ENCODE measurements at regions not wholly inside any gene's neighbourhood (a gene's known extent, or its start where the extent isn't known, plus 50 kb on each side); places are given as distances from the start of the nearest gene placed in this dataset.

- DNase-seq (ENCODE audit: extremely low spot score), result no peak
- ChIA-PET POLR2A (no interaction called here), CTCF (no interaction called here)
- TF ChIP-seq PKNOX1 (IDR thresholded peaks at IDR 0.05), result no peak
- TF ChIP-seq CTBP1 (IDR thresholded peaks at IDR 0.05; ENCODE audit: borderline replicate concordance), result no peak
- no peak for TF ChIP-seq SUZ12 (IDR thresholded peaks at IDR 0.05)
- TF ChIP-seq TARDBP (IDR thresholded peaks at IDR 0.05), result no peak
- no peak for TF ChIP-seq L3MBTL2 (conservative IDR thresholded peaks at IDR 0.05)
- no peak for TF ChIP-seq FOXK2 (IDR thresholded peaks at IDR 0.05)
- TF ChIP-seq LEF1 (IDR thresholded peaks at IDR 0.05; ENCODE audit: borderline replicate concordance), result no peak
- no peak for TF ChIP-seq ZNF384 (IDR thresholded peaks at IDR 0.05)
- TF ChIP-seq FOXM1 (IDR thresholded peaks at IDR 0.05; ENCODE audit: borderline replicate concordance), result no peak
These were observed 189.6 kb upstream of the SOX5 start for GRCh38 chr12:24139035-24139434.

- ChIA-PET POLR2A (no interaction called here), CTCF (interaction anchor here (0.6 kb wide), 1 partner anchor 217 kb away, joined by 5 read pairs; no protein-coding TSS in a partner anchor)
- peak; percentile 27; the same call in 1 of the 2 replicates for TF ChIP-seq PKNOX1 (IDR thresholded peaks at IDR 0.05)
- TF ChIP-seq ZNF384 (IDR thresholded peaks at IDR 0.05), result no peak
- no peak for TF ChIP-seq ELF4 (IDR thresholded peaks at IDR 0.05)
- no peak for TF ChIP-seq TARDBP (IDR thresholded peaks at IDR 0.05)
- no peak for TF ChIP-seq HDGF (IDR thresholded peaks at IDR 0.05; ENCODE audit: borderline replicate concordance)
- no peak for DNase-seq (ENCODE audit: extremely low spot score)
These were observed 188.6 kb upstream of the SOX5 start for GRCh38 chr12:24138041-24138440.

- TF ChIP-seq PKNOX1 (IDR thresholded peaks at IDR 0.05), result no peak
- TF ChIP-seq L3MBTL2 (conservative IDR thresholded peaks at IDR 0.05), result no peak
- TF ChIP-seq ARNT (IDR thresholded peaks at IDR 0.05), result no peak
- TF ChIP-seq TARDBP (IDR thresholded peaks at IDR 0.05), result no peak
- TF ChIP-seq FOXM1 (IDR thresholded peaks at IDR 0.05; ENCODE audit: borderline replicate concordance), result no peak
- TF ChIP-seq FOXA1 (IDR thresholded peaks at IDR 0.05), result no peak
- no peak for TF ChIP-seq HDGF (IDR thresholded peaks at IDR 0.05; ENCODE audit: borderline replicate concordance)
- no peak for TF ChIP-seq SUZ12 (IDR thresholded peaks at IDR 0.05)
- TF ChIP-seq NFRKB (IDR thresholded peaks at IDR 0.05), result no peak
- TF ChIP-seq ZNF384 (IDR thresholded peaks at IDR 0.05), result no peak
- no peak for TF ChIP-seq FOXK2 (IDR thresholded peaks at IDR 0.05)
- TF ChIP-seq SP1 (IDR thresholded peaks at IDR 0.05), result no peak
- no peak for TF ChIP-seq ELF4 (IDR thresholded peaks at IDR 0.05)
- no peak for TF ChIP-seq CTBP1 (IDR thresholded peaks at IDR 0.05; ENCODE audit: borderline replicate concordance)
- ChIA-PET POLR2A (no interaction called here), CTCF (interaction anchor here (0.5 kb wide), 1 partner anchor 49 kb away, joined by 3 read pairs; no protein-coding TSS in a partner anchor)
These were observed 185.8 kb upstream of the SOX5 start for GRCh38 chr12:24135158-24135850.

GRCh38 chr12:24134092-24134491, 184.6 kb upstream of the SOX5 start:
- ChIA-PET POLR2A (no interaction called here), CTCF (no interaction called here)
- TF ChIP-seq BHLHE40 (IDR thresholded peaks at IDR 0.05; ENCODE audit: borderline replicate concordance) (no peak), TARDBP (IDR thresholded peaks at IDR 0.05) (no peak), L3MBTL2 (conservative IDR thresholded peaks at IDR 0.05) (no peak), SUZ12 (IDR thresholded peaks at IDR 0.05) (no peak), PKNOX1 (IDR thresholded peaks at IDR 0.05) (no peak), ARNT (IDR thresholded peaks at IDR 0.05) (no peak), CTBP1 (IDR thresholded peaks at IDR 0.05; ENCODE audit: borderline replicate concordance) (no peak), FOXA1 (IDR thresholded peaks at IDR 0.05) (no peak), FOXK2 (IDR thresholded peaks at IDR 0.05) (no peak), ELF4 (IDR thresholded peaks at IDR 0.05) (no peak), LEF1 (IDR thresholded peaks at IDR 0.05; ENCODE audit: borderline replicate concordance) (no peak), NFRKB (IDR thresholded peaks at IDR 0.05) (no peak), HDGF (IDR thresholded peaks at IDR 0.05; ENCODE audit: borderline replicate concordance) (no peak), ZNF384 (IDR thresholded peaks at IDR 0.05) (no peak), FOXM1 (IDR thresholded peaks at IDR 0.05; ENCODE audit: borderline replicate concordance) (no peak), SP1 (IDR thresholded peaks at IDR 0.05) (no peak)
- no peak for DNase-seq (ENCODE audit: extremely low spot score)

More at GRCh38 chr12:24135158-24135850, 185.8 kb upstream of the SOX5 start:
- no peak for DNase-seq (ENCODE audit: extremely low spot score)

GRCh38 chr12:24133384-24133783, 183.9 kb upstream of the SOX5 start:
- POLR2A ChIA-PET, result no interaction called here
- no peak for TF ChIP-seq TARDBP (IDR thresholded peaks at IDR 0.05)
- TF ChIP-seq SUZ12 (IDR thresholded peaks at IDR 0.05), result no peak
- TF ChIP-seq HDGF (IDR thresholded peaks at IDR 0.05; ENCODE audit: borderline replicate concordance), result no peak
- no peak for TF ChIP-seq NFRKB (IDR thresholded peaks at IDR 0.05)
- DNase-seq (ENCODE audit: extremely low spot score), result no peak
- CTCF ChIA-PET, result no interaction called here
